Bronchial epithelial cell (primary cell): ENCODE measurements at regions not wholly inside any gene's neighbourhood (a gene's known extent, or its start where the extent isn't known, plus 50 kb on each side); places are given as distances from the start of the nearest gene placed in this dataset.

Experiments used
- DNase-seq: peaks from one replicate; pipeline ENCODE4 v3.0.0-alpha.2; 2010; ENCODE audit warnings: low read depth
- FAIRE-seq: peaks from 2 replicates; lab custom pipeline; 2011; peaks lifted over from hg19 to GRCh38; lab: Jason Lieb, UNC
- H3K27me3 ChIP-seq: 2 replicates; pipeline ENCODE4 v1.5.1; 2011; ENCODE audit warnings: low read length; ENCODE audit not compliant: control insufficient read depth, insufficient read depth
- H3K36me3 ChIP-seq: 2 replicates; pipeline ENCODE4 v1.5.1; 2011; ENCODE audit warnings: low read length; ENCODE audit not compliant: control insufficient read depth, insufficient read depth
- H3K4me3 ChIP-seq: 2 replicates; pipeline ENCODE4 v1.5.1; 2011; ENCODE audit warnings: mild to moderate bottlenecking, low read depth, low read length, control low read depth
- CTCF ChIP-seq: IDR thresholded peaks from 2 replicates; pipeline ENCODE4 v1.5.1; 2011; ENCODE audit warnings: mild to moderate bottlenecking, moderate library complexity, low read length, control low read depth, inconsistent platforms; ENCODE audit not compliant: insufficient read depth, severe bottlenecking

- FAIRE-seq (no peak), DNase-seq (no peak)
- no peaks in the 10 kb centered on the region for H3K27me3 ChIP-seq
- no peaks in the 10 kb centered on the region for H3K36me3 ChIP-seq
- TF ChIP-seq CTCF, result no peak
- H3K4me3 ChIP-seq, result no peak overlapping the region
Observed at GRCh38 chr20:24868396-24868927, 80.6 kb upstream of the CST7 start.

DNA sequence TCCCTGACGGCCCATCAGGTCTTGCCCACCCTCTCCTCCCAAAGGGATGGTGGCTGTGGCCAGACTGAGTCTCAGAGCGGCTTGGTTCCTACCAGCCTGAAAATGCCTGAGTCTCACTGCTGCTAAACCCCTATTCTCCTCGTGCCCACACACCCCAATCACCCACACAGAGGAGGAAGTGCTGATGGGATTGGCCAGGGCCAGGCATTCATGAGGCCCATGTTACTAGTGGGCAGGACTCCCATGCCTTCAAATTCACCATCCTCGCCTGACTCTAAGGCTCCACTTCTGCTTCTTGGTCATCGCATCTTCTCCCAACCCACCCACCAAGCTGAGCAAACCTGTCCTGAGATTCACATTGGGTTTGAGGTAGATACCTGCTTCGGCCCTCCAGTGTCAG, 80.1 kb upstream of the CST7 start:
- FAIRE-seq, result no peak
- TF ChIP-seq CTCF, result no peak

GRCh38 chr20:24870057-24870456, 79.0 kb upstream of the CST7 start:
- no peak for TF ChIP-seq CTCF
- DNase-seq (no peak), FAIRE-seq (no peak)

More for the DNA sequence above, 80.1 kb upstream of the CST7 start:
- no peak overlapping the region for H3K4me3 ChIP-seq
- H3K27me3 ChIP-seq, result no peaks in the 10 kb centered on the region
- no peak for DNase-seq
- H3K36me3 ChIP-seq, result no peaks in the 10 kb centered on the region

GRCh38 chr20:24870881-24871280, 78.2 kb upstream of the CST7 start:
- TF ChIP-seq CTCF, result no peak
- Histone ChIP-seq H3K36me3 (no peaks in the 10 kb centered on the region), H3K27me3 (no peaks in the 10 kb centered on the region), H3K4me3 (no peak overlapping the region)
- FAIRE-seq (no peak), DNase-seq (no peak)

More at GRCh38 chr20:24870057-24870456, 79.0 kb upstream of the CST7 start:
- Histone ChIP-seq H3K27me3 (no peaks in the 10 kb centered on the region), H3K4me3 (no peak overlapping the region), H3K36me3 (no peaks in the 10 kb centered on the region)

DNA sequence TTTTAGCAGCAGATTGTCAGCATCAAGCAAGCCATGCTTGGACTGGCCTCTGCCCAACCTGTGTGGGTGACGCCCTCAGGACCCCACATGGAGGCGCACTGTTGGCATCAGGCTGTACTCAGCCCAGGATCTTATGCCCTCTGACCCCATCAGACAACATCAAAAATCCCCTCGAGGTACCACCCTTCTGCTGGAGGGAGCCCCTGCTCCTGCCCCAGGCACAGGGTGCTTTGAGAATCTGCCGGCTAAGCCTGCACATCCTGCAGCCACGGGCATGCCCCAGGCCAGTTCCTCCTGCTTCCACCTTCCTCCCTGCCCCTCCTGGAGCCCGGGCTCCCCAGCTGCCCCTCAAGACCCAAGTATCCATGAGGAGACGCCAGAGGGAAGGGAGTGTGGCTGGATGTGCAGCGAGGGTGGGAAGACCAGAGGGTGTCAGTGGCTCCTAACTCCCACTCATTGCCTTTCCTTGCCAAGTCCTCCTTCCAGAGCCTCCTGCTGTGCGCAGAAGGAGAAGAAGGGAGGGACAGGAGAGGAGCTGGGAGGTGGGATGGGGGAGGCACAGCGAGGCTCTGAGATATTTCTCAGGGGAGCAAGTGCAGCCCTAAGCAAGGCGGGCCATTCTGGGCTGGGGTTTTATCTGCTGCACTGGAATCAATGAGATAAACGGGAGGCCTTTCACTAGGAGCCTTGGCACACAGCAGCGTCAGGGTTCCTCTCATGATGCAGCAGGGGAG, 77.4 kb upstream of the CST7 start:
- no peak for TF ChIP-seq CTCF
- Histone ChIP-seq H3K27me3 (no peaks in the 10 kb centered on the region), H3K36me3 (no peaks in the 10 kb centered on the region), H3K4me3 (no peak overlapping the region)
- DNase-seq (no peak), FAIRE-seq (no peak)
